OCI-LY7 (cell line): ENCODE measurements at regions not wholly inside any gene's neighbourhood (a gene's known extent, or its start where the extent isn't known, plus 50 kb on each side); places are given as distances from the start of the nearest gene placed in this dataset.

Experiments used
- BruUV-seq: library from RNA; stranded (reverse); fragments of 400-500 nt; replicated peaks from 2 replicates; lab custom pipeline; 2021; lab: Mats Ljungman, UMichigan
- CTCF ChIA-PET: fragments of 300-600 bp; sonication (Branson Sonifier 250); formaldehyde crosslinking; loops from one replicate; lab custom pipeline; 2022; ENCODE audit warnings: antibody characterized with exemption; ENCODE audit not compliant: unreplicated experiment; lab: Charles Lee
- POLR2A ChIA-PET: fragments of 300-600 bp; sonication (Branson Sonifier 250); formaldehyde crosslinking; loops from one replicate; lab custom pipeline; 2022; ENCODE audit warnings: antibody characterized with exemption; lab: Charles Lee
- DNase-seq: peaks from one replicate; pipeline ENCODE4 v3.0.0-alpha.2; 2015; ENCODE audit warnings: low spot score
- H2AFZ ChIP-seq: fragments of 200-600 bp; sonication (generic), shearing (Covaris generic); 2 replicates; pipeline ENCODE4 v1.6.1; 2014; ENCODE audit warnings: mild to moderate bottlenecking, antibody characterized with exemption, low read length, moderate library complexity
- H3K27ac ChIP-seq: fragments of 200-600 bp; sonication (generic); 2 replicates; pipeline ENCODE4 v1.5.1; 2014; ENCODE audit warnings: mixed run types, low read depth, mild to moderate bottlenecking, moderate library complexity, low read length, inconsistent platforms; ENCODE audit not compliant: poor library complexity, severe bottlenecking
- H3K36me3 ChIP-seq: fragments of 200-600 bp; sonication (generic); 2 replicates; pipeline ENCODE4 v1.6.1; 2014; ENCODE audit warnings: mild to moderate bottlenecking, antibody characterized with exemption, low read length, moderate library complexity, mixed read lengths; ENCODE audit not compliant: insufficient read depth
- H3K4me1 ChIP-seq: fragments of 200-600 bp; sonication (generic); 2 replicates; pipeline ENCODE4 v1.5.1; 2014; ENCODE audit warnings: mild to moderate bottlenecking, low read length; ENCODE audit not compliant: insufficient read depth, poor library complexity, severe bottlenecking
- H3K4me2 ChIP-seq: fragments of 200-600 bp; sonication (generic); 2 replicates; pipeline ENCODE4 v1.6.1; 2014; ENCODE audit warnings: mild to moderate bottlenecking, low read length
- H3K4me3 ChIP-seq: fragments of 200-600 bp; sonication (generic); 2 replicates; pipeline ENCODE4 v1.5.1; 2014; ENCODE audit warnings: mild to moderate bottlenecking, low read depth, low read length; ENCODE audit not compliant: poor library complexity, severe bottlenecking
- H3K79me2 ChIP-seq: fragments of 200-600 bp; sonication (generic); 2 replicates; pipeline ENCODE4 v1.6.1; 2016; ENCODE audit warnings: low read depth, mild to moderate bottlenecking, low read length, moderate library complexity, mixed read lengths; ENCODE audit not compliant: insufficient read depth
- H3K9me2 ChIP-seq: fragments of 200-600 bp; sonication (generic); 2 replicates; pipeline ENCODE4 v1.6.1; 2016; ENCODE audit warnings: mild to moderate bottlenecking, low read length, mixed read lengths; ENCODE audit not compliant: insufficient read depth
- H3K9me3 ChIP-seq: fragments of 200-600 bp; sonication (generic); 2 replicates; pipeline ENCODE4 v1.6.1; 2014; ENCODE audit warnings: mild to moderate bottlenecking, mixed run types, low read length, mixed read lengths
- H4K20me1 ChIP-seq: fragments of 200-600 bp; sonication (generic); 2 replicates; pipeline ENCODE4 v1.6.1; 2014; ENCODE audit warnings: mild to moderate bottlenecking, antibody characterized with exemption, low read length, moderate library complexity, mixed read lengths; ENCODE audit not compliant: insufficient read depth
- EZH2phosphoT487 ChIP-seq: fragments of 200-600 bp; sonication (generic); IDR thresholded peaks from 2 replicates; pipeline ENCODE4 v1.6.1; 2018; ENCODE audit warnings: low read depth, borderline replicate concordance, mild to moderate bottlenecking, mixed run types, antibody characterized with exemption, low read length, moderate library complexity, mixed read lengths
- intact Hi-C: fragments of 100-400 bp; cut with micrococcal nuclease; formaldehyde crosslinking; loops from one replicate; pipeline ENCODE4 v1.10.0; 2022; ENCODE audit not compliant: unreplicated experiment
- TF ChIP-seq, protein P1 (sequence below): fragments of 200-600 bp; sonication (generic); conservative IDR thresholded peaks from 2 replicates; pipeline ENCODE4 v1.5.1; 2014; ENCODE audit warnings: mild to moderate bottlenecking, antibody characterized with exemption, low read length, moderate library complexity, mixed read lengths

DNA sequence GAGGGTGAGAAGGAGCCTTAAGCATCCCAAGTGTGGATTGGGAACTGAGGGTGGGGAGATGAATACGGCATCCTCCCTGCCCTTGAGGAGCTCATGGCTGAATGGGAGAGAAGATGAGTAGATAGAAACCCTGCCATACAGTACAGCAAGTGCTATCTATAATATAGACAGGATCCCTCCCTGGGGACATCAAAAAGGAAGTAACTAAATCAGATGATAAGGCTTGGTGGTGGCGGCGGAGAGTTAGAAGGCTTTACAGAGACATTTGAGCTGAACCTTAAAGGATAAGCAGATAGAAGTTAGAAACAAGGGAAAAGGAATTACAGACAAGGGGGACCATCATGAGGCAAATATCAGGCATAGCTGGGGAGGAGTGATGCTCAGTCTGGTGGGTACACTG, 67.5 kb upstream of the TMEM132E start:
- Histone ChIP-seq H4K20me1 (no peaks in the 10 kb centered on the region), H3K79me2 (no peaks in the 10 kb centered on the region), H3K4me1 (no peaks in the 10 kb centered on the region), H3K9me3 (no peaks in the 10 kb centered on the region), H3K4me2 (no peak overlapping the region), H3K9me2 (no peaks in the 10 kb centered on the region), H3K27ac (no peak overlapping the region), H2AFZ (no peak overlapping the region), H3K4me3 (no peak overlapping the region), H3K36me3 (no peaks in the 10 kb centered on the region)
- BruUV-seq, result no TSS peak
- peak; percentile 7 for DNase-seq
- TF ChIP-seq, protein P1, sequence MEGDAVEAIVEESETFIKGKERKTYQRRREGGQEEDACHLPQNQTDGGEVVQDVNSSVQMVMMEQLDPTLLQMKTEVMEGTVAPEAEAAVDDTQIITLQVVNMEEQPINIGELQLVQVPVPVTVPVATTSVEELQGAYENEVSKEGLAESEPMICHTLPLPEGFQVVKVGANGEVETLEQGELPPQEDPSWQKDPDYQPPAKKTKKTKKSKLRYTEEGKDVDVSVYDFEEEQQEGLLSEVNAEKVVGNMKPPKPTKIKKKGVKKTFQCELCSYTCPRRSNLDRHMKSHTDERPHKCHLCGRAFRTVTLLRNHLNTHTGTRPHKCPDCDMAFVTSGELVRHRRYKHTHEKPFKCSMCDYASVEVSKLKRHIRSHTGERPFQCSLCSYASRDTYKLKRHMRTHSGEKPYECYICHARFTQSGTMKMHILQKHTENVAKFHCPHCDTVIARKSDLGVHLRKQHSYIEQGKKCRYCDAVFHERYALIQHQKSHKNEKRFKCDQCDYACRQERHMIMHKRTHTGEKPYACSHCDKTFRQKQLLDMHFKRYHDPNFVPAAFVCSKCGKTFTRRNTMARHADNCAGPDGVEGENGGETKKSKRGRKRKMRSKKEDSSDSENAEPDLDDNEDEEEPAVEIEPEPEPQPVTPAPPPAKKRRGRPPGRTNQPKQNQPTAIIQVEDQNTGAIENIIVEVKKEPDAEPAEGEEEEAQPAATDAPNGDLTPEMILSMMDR, result no peak
- no peak for TF ChIP-seq EZH2phosphoT487
- POLR2A ChIA-PET, result interaction anchor here (0.5 kb wide), 1 partner anchor 183 kb away, joined by 3 read pairs; no protein-coding TSS in a partner anchor
- intact Hi-C loops, result loop anchor here (10.0 kb wide), 1 partner anchor 157 kb away; the partner anchor contains the start of gene CCL13
- CTCF ChIA-PET, result no interaction called here

DNA sequence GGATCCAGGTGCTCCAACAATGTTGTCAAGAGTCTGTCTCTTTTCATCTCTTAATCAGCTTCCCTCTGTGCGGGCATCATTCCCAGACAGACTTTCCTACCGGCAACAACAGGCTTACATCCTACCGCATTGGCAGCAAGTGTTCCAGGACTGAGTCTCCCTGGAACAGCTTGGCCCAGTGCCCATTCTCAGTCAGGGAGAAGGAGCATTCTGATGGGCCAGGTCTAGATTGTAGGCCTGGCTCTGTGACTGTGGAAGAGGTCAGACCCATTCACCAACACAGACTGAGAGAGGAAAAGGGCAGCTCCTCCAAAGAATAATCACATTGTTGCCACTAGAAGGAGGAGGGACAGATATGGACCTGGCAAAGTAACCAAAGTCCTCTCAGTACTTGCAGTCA, 68.1 kb upstream of the TMEM132E start:
- H4K20me1 ChIP-seq, result no peaks in the 10 kb centered on the region
- no peaks in the 10 kb centered on the region for H3K36me3 ChIP-seq
- BruUV-seq, result no TSS peak
- intact Hi-C loops, result loop anchor here (10.0 kb wide), 1 partner anchor 156 kb away; the partner anchor contains the start of gene CCL13
- CTCF ChIA-PET, result no interaction called here
- no peaks in the 10 kb centered on the region for H3K9me2 ChIP-seq
- no peak for DNase-seq
- TF ChIP-seq EZH2phosphoT487, result no peak
- TF ChIP-seq, protein P1, result no peak
- POLR2A ChIA-PET, result no interaction called here
- no peak overlapping the region for H3K4me3 ChIP-seq
- no peaks in the 10 kb centered on the region for H3K9me3 ChIP-seq
- no peak overlapping the region for H3K4me2 ChIP-seq
- H3K27ac ChIP-seq, result no peak overlapping the region
- no peaks in the 10 kb centered on the region for H3K79me2 ChIP-seq
- no peaks in the 10 kb centered on the region for H3K4me1 ChIP-seq
- no peak overlapping the region for H2AFZ ChIP-seq

DNA sequence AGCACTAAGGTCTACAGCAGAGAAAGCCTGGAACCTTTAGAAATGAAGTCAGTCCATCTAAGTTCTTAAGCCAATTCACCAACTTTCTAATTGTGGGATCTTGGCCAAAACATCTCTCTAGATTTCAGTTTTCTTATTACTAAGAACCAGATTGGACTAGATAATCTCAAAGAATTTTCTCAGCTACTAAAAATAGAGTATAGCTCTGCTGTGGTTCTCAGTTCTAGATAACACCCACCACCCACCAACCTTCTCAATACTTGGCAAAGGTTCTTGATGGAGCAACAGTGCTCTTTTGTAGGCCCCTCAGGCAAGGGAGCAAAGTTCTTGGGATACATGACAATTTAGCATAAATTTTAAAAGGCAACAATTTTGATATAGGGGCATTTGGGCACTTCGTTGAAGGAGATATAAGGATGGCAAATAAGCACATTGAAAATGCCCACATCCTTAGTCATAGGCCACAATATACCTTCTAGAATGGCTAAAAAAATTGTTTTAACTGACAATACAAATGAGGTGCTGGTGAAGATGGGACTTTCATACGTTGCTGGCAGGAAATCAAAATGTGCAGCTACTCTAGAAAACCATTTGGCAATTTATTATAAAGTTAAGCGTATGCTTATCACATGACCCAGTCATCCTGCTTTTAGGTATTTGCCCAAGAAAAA, 74.4 kb upstream of the TMEM132E start:
- H3K36me3 ChIP-seq, result no peaks in the 10 kb centered on the region
- TF ChIP-seq, protein P1, result no peak
- TF ChIP-seq EZH2phosphoT487, result no peak
- intact Hi-C loops, result no loop called here
- H2AFZ ChIP-seq, result no peak overlapping the region
- H3K4me2 ChIP-seq, result no peak overlapping the region
- no peak for DNase-seq
- H3K9me3 ChIP-seq, result no peaks in the 10 kb centered on the region
- H3K4me3 ChIP-seq, result no peak overlapping the region
- no peaks in the 10 kb centered on the region for H3K79me2 ChIP-seq
- ChIA-PET POLR2A (no interaction called here), CTCF (no interaction called here)
- BruUV-seq, result no TSS peak
- H3K4me1 ChIP-seq, result no peaks in the 10 kb centered on the region
- H4K20me1 ChIP-seq, result no peaks in the 10 kb centered on the region
- no peaks in the 10 kb centered on the region for H3K9me2 ChIP-seq
- no peak overlapping the region for H3K27ac ChIP-seq
